Mesenchymal stem cell (in vitro differentiated cells and primary cell): ENCODE measurements at regions not wholly inside any gene's neighbourhood (a gene's known extent, or its start where the extent isn't known, plus 50 kb on each side); places are given as distances from the start of the nearest gene placed in this dataset.

Source experiments
- DNase-seq: peaks from one replicate; pipeline ENCODE4 v3.0.0-alpha.2; 2013
- H2AFZ ChIP-seq: one replicate; pipeline ENCODE4 v1.6.1; 2013; ENCODE audit warnings: low read depth, mild to moderate bottlenecking, control low read depth, inconsistent platforms, low read length, moderate library complexity
- H2AK5ac ChIP-seq: 2 replicates; pipeline ENCODE4 v1.6.1; 2013; ENCODE audit warnings: low read length, moderate library complexity, mild to moderate bottlenecking, inconsistent platforms; ENCODE audit not compliant: severe bottlenecking
- H2BK120ac ChIP-seq: one replicate; pipeline ENCODE4 v1.6.1; 2013; ENCODE audit warnings: low read depth, mild to moderate bottlenecking, inconsistent platforms, low read length, moderate library complexity
- H2BK12ac ChIP-seq, 2 experiments: one replicate each; pipeline ENCODE4 v1.6.1; 2013; ENCODE audit warnings: inconsistent platforms in 2 of 2, low read length in 2 of 2, mild to moderate bottlenecking in 2 of 2, moderate library complexity in 2 of 2, control low read depth in 1 of 2
- H2BK15ac ChIP-seq: one replicate; pipeline ENCODE4 v1.6.1; 2013; ENCODE audit warnings: mild to moderate bottlenecking, low read depth, inconsistent platforms; ENCODE audit not compliant: poor library complexity, severe bottlenecking
- H2BK5ac ChIP-seq: 2 replicates; pipeline ENCODE4 v1.6.1; 2013; ENCODE audit warnings: low read depth, mild to moderate bottlenecking, low read length, control low read depth, inconsistent platforms; ENCODE audit not compliant: poor library complexity, severe bottlenecking
- H3K14ac ChIP-seq, 2 experiments: one replicate each; pipeline ENCODE4 v1.6.1; 2013; ENCODE audit warnings: inconsistent platforms in 2 of 2, low read length in 2 of 2, control low read depth in 1 of 2, mild to moderate bottlenecking in 1 of 2, moderate library complexity in 1 of 2
- H3K18ac ChIP-seq, 2 experiments: one replicate each; pipeline ENCODE4 v1.6.1; 2013; ENCODE audit warnings: inconsistent platforms in 2 of 2, low read length in 2 of 2, control low read depth in 1 of 2, low read depth in 1 of 2, mild to moderate bottlenecking in 1 of 2
- H3K23ac ChIP-seq, 2 experiments: one replicate each; pipeline ENCODE4 v1.6.1; 2013; ENCODE audit warnings: inconsistent platforms in 2 of 2, low read length in 2 of 2, mild to moderate bottlenecking in 2 of 2, moderate library complexity in 2 of 2, control low read depth in 1 of 2
- H3K27ac ChIP-seq: 2 replicates; pipeline ENCODE4 v1.5.1; 2013; ENCODE audit warnings: mild to moderate bottlenecking, moderate library complexity, low read length, control low read depth, inconsistent platforms; ENCODE audit not compliant: poor library complexity, severe bottlenecking
- H3K27me3 ChIP-seq, 2 experiments: 2 replicates each; pipeline versions ENCODE4 v1.6.1 to v1.7.0; 2013; ENCODE audit warnings: low read length in 2 of 2, mild to moderate bottlenecking in 2 of 2, moderate library complexity in 2 of 2, control low read depth in 1 of 2, inconsistent platforms in 1 of 2; ENCODE audit not compliant: control insufficient read depth in 1 of 2, insufficient read depth in 1 of 2
- H3K36me3 ChIP-seq, 2 experiments: 2 replicates each; pipeline versions ENCODE4 v1.6.1 to v1.7.0; 2013; ENCODE audit warnings: low read length in 2 of 2, control low read depth in 1 of 2, inconsistent platforms in 1 of 2, low read depth in 1 of 2, mild to moderate bottlenecking in 1 of 2; ENCODE audit not compliant: insufficient read depth in 2 of 2, control insufficient read depth in 1 of 2
- H3K4ac ChIP-seq, 2 experiments: one replicate each; pipeline ENCODE4 v1.6.1; 2013; ENCODE audit warnings: inconsistent platforms in 2 of 2, low read length in 2 of 2, mild to moderate bottlenecking in 2 of 2, moderate library complexity in 2 of 2, control low read depth in 1 of 2, low read depth in 1 of 2
- H3K4me1 ChIP-seq: 2 replicates; pipeline ENCODE4 v1.6.1; 2013; ENCODE audit warnings: low read depth, low read length, control low read depth; ENCODE audit not compliant: control insufficient read depth, insufficient read depth
- H3K4me2 ChIP-seq: 2 replicates; pipeline ENCODE4 v1.6.1; 2013; ENCODE audit warnings: low read length, mild to moderate bottlenecking, inconsistent platforms; ENCODE audit not compliant: poor library complexity, severe bottlenecking
- H3K4me3 ChIP-seq, 2 experiments: 2 replicates each; pipeline versions ENCODE4 v1.5.1 to v1.7.0; 2013; ENCODE audit warnings: low read length in 2 of 2, mild to moderate bottlenecking in 2 of 2, control low read depth in 1 of 2, low read depth in 1 of 2; ENCODE audit not compliant: insufficient read depth in 1 of 2
- H3K79me1 ChIP-seq: replicated peaks from 2 replicates; pipeline ENCODE4 v1.6.1; 2013; ENCODE audit warnings: mild to moderate bottlenecking, control low read depth, low read length, inconsistent platforms; ENCODE audit not compliant: poor library complexity, severe bottlenecking
- H3K9ac ChIP-seq: 2 replicates; pipeline ENCODE4 v1.7.0; 2013; ENCODE audit warnings: mild to moderate bottlenecking, low read length, moderate library complexity
- H3K9me3 ChIP-seq: 2 replicates; pipeline ENCODE4 v1.7.0; 2013; ENCODE audit warnings: mild to moderate bottlenecking, low read length; ENCODE audit not compliant: control insufficient read depth
- H4K8ac ChIP-seq: one replicate; pipeline ENCODE4 v1.6.1; 2013; ENCODE audit warnings: inconsistent platforms, mild to moderate bottlenecking, low read length, moderate library complexity
- H4K91ac ChIP-seq: one replicate; pipeline ENCODE4 v1.6.1; 2013; ENCODE audit warnings: mild to moderate bottlenecking, low read length, inconsistent platforms
- WGBS: methylation state at CpG from one replicate; pipeline ENCODE4 v1.1.7; 2013; ENCODE audit warnings: mixed read lengths; 5-methylcytosine and 5-hydroxymethylcytosine counted together

GRCh38 chr3:139100821-139101220, 56.1 kb upstream of the PRR23C start:
- H2AFZ ChIP-seq: no peak overlapping the region
- peaks cover 9% of the 10 kb centered on the region for H3K4me1 ChIP-seq
- no peak overlapping the region for H2BK15ac ChIP-seq
- H3K79me1 ChIP-seq: no peaks in the 10 kb centered on the region
- no peak overlapping the region for H4K91ac ChIP-seq
- H3K27me3 ChIP-seq: peaks cover 26 to 28% of the 10 kb centered on the region in 2 experiments
- no peak overlapping the region for H3K4me2 ChIP-seq
- H3K36me3 ChIP-seq: no peaks in the 10 kb centered on the region
- no peak overlapping the region for H2BK12ac ChIP-seq
- H2BK120ac ChIP-seq: no peak overlapping the region
- H3K18ac ChIP-seq: no peak overlapping the region
- no peak overlapping the region for H3K9ac ChIP-seq
- no peak overlapping the region for H3K4me3 ChIP-seq
- no peak for DNase-seq
- no peak overlapping the region for H3K23ac ChIP-seq
- WGBS: 30% methylated on average over 1 of the region's 1 CpG
- H2BK5ac ChIP-seq: no peak overlapping the region
- no peak overlapping the region for H3K4ac ChIP-seq
- no peak overlapping the region for H3K27ac ChIP-seq
- H4K8ac ChIP-seq: no peak overlapping the region
- H3K14ac ChIP-seq: no peak overlapping the region
- no peak overlapping the region for H2AK5ac ChIP-seq
- H3K9me3 ChIP-seq: no peaks in the 10 kb centered on the region

- H4K8ac ChIP-seq: no peak overlapping the region
- WGBS: 43% methylated on average over 2 of the region's 2 CpGs
- H2AFZ ChIP-seq: no peak overlapping the region
Measured at GRCh38 chr3:139101396-139101795, 56.7 kb upstream of the PRR23C start.

GRCh38 chr3:139103484-139103883, 58.8 kb upstream of the PRR23C start:
- Histone ChIP-seq H3K36me3 (no peaks in the 10 kb centered on the region), H2BK12ac (no peak overlapping the region), H3K4me3 (no peak overlapping the region), H3K9ac (no peak overlapping the region), H2AK5ac (no peak overlapping the region), H2BK5ac (no peak overlapping the region), H3K27me3 (peaks cover 23 to 49% of the 10 kb centered on the region in 2 experiments), H2BK120ac (no peak overlapping the region), H3K4me2 (no peak overlapping the region), H3K79me1 (no peaks in the 10 kb centered on the region), H3K4ac (no peak overlapping the region), H3K9me3 (no peaks in the 10 kb centered on the region), H3K27ac (no peak overlapping the region), H4K8ac (no peak overlapping the region), H4K91ac (no peak overlapping the region), H2AFZ (no peak overlapping the region), H3K4me1 (peaks cover 9% of the 10 kb centered on the region), H3K18ac (no peak overlapping the region), H3K14ac (no peak overlapping the region), H2BK15ac (no peak overlapping the region), H3K23ac (no peak overlapping the region)
- no peak for DNase-seq
- WGBS: 68% methylated on average over 4 of the region's 4 CpGs

More at GRCh38 chr3:139101396-139101795, 56.7 kb upstream of the PRR23C start:
- no peak overlapping the region for H3K27ac ChIP-seq
- H3K79me1 ChIP-seq: no peaks in the 10 kb centered on the region
- H2AK5ac ChIP-seq: no peak overlapping the region
- no peaks in the 10 kb centered on the region for H3K36me3 ChIP-seq
- H2BK120ac ChIP-seq: no peak overlapping the region
- peaks cover 22 to 28% of the 10 kb centered on the region in 2 experiments for H3K27me3 ChIP-seq
- H3K23ac ChIP-seq: no peak overlapping the region
- no peak overlapping the region for H3K4me3 ChIP-seq
- H2BK5ac ChIP-seq: no peak overlapping the region
- no peak overlapping the region for H3K4ac ChIP-seq
- no peak overlapping the region for H2BK12ac ChIP-seq
- H2BK15ac ChIP-seq: no peak overlapping the region
- H3K4me1 ChIP-seq: peaks cover 9% of the 10 kb centered on the region
- no peak overlapping the region for H3K18ac ChIP-seq
- H3K9me3 ChIP-seq: no peaks in the 10 kb centered on the region
- no peak for DNase-seq
- no peak overlapping the region for H3K14ac ChIP-seq
- no peak overlapping the region for H3K9ac ChIP-seq
- H4K91ac ChIP-seq: no peak overlapping the region
- no peak overlapping the region for H3K4me2 ChIP-seq

- H3K27ac ChIP-seq: no peak overlapping the region
- H3K4me1 ChIP-seq: peaks cover 9% of the 10 kb centered on the region
- no peak overlapping the region for H3K14ac ChIP-seq
- H3K79me1 ChIP-seq: no peaks in the 10 kb centered on the region
- H4K91ac ChIP-seq: no peak overlapping the region
- WGBS: 54% methylated on average over 5 of the region's 5 CpGs
- no peak overlapping the region for H2BK15ac ChIP-seq
- no peaks in the 10 kb centered on the region for H3K36me3 ChIP-seq
- no peak overlapping the region for H2BK5ac ChIP-seq
- H3K4me2 ChIP-seq: no peak overlapping the region
- H3K18ac ChIP-seq: no peak overlapping the region
- no peak overlapping the region for H2BK120ac ChIP-seq
- no peak overlapping the region for H3K9ac ChIP-seq
- DNase-seq: no peak
- H2AK5ac ChIP-seq: no peak overlapping the region
- no peak overlapping the region for H2AFZ ChIP-seq
- no peak overlapping the region for H3K4me3 ChIP-seq
- H3K4ac ChIP-seq: no peak overlapping the region
- H2BK12ac ChIP-seq: no peak overlapping the region
- H3K23ac ChIP-seq: no peak overlapping the region
- H3K9me3 ChIP-seq: no peaks in the 10 kb centered on the region
- H4K8ac ChIP-seq: no peak overlapping the region
- H3K27me3 ChIP-seq: peaks cover 23 to 54% of the 10 kb centered on the region in 2 experiments
Measured at GRCh38 chr3:139104062-139104461, 59.4 kb upstream of the PRR23C start.
